Panc1 (cell line): ENCODE measurements at regions not wholly inside any gene's neighbourhood (a gene's known extent, or its start where the extent isn't known, plus 50 kb on each side); places are given as distances from the start of the nearest gene placed in this dataset.
"Not testable (repeated sequence)": the region's sequence is repeated elsewhere in the genome, so short reads cannot be mapped to it uniquely, and the experiment has no call there.

Experiments
- ATAC-seq: fragments of 200-7000 bp; cut with Tn5 transposase; 2 replicates; pipeline ENCODE4 v1.9.1; 2020; ENCODE audit warnings: mild to moderate bottlenecking, moderate library complexity
- BruUV-seq: library from RNA; stranded (reverse); fragments of 400-500 nt; replicated peaks from 2 replicates; lab custom pipeline; 2021; lab: Mats Ljungman, UMichigan
- CTCF ChIA-PET: fragments of 300-600 bp; sonication (Branson Sonifier 250); formaldehyde crosslinking; loops from one replicate; lab custom pipeline; 2022; ENCODE audit warnings: antibody characterized with exemption; lab: Charles Lee
- POLR2A ChIA-PET: fragments of 300-600 bp; sonication (Branson Sonifier 250); formaldehyde crosslinking; loops from one replicate; lab custom pipeline; 2022; ENCODE audit warnings: antibody characterized with exemption; lab: Charles Lee
- DNase-seq: peaks from one replicate; pipeline ENCODE4 v3.0.0-alpha.2; 2010; ENCODE audit warnings: low read depth, low spot score
- H3K27ac ChIP-seq: 2 replicates; pipeline ENCODE4 v1.5.1; 2011; ENCODE audit warnings: mild to moderate bottlenecking, low read length, inconsistent platforms
- H3K27me3 ChIP-seq: fragments of 200-500 bp; sonication (Bioruptor generic); 2 replicates; pipeline ENCODE4 v1.6.0; 2014; ENCODE audit warnings: low read length, inconsistent platforms; ENCODE audit not compliant: control insufficient read depth, insufficient read depth
- H3K36me3 ChIP-seq: fragments of 200-500 bp; sonication (Bioruptor generic); 2 replicates; pipeline ENCODE4 v1.5.1; 2014; ENCODE audit warnings: inconsistent platforms, mild to moderate bottlenecking, low read length, moderate library complexity; ENCODE audit not compliant: control insufficient read depth, insufficient read depth
- H3K4me1 ChIP-seq: 2 replicates; pipeline ENCODE4 v1.5.1; 2011; ENCODE audit warnings: inconsistent platforms, mild to moderate bottlenecking, low read length, moderate library complexity; ENCODE audit not compliant: control insufficient read depth, insufficient read depth
- H3K4me3 ChIP-seq, 2 experiments: 2 replicates each; pipeline ENCODE4 v1.5.1; 2011 to 2012; ENCODE audit warnings: low read depth in 2 of 2, low read length in 2 of 2, mild to moderate bottlenecking in 2 of 2, inconsistent platforms in 1 of 2, moderate library complexity in 1 of 2
- H3K9me3 ChIP-seq: fragments of 200-500 bp; sonication (Bioruptor generic); 2 replicates; pipeline ENCODE4 v1.5.1; 2014; ENCODE audit warnings: low read depth, mild to moderate bottlenecking, inconsistent platforms, low read length, moderate library complexity; ENCODE audit not compliant: control insufficient read depth, insufficient read depth
- POLR2AphosphoS5 ChIP-seq: IDR thresholded peaks from 2 replicates; pipeline ENCODE4 v1.6.1; 2012; ENCODE audit warnings: mild to moderate bottlenecking, low read depth, low read length, moderate library complexity
- SIN3A ChIP-seq: IDR thresholded peaks from 2 replicates; pipeline ENCODE4 v1.6.1; 2012; ENCODE audit warnings: low read depth, mild to moderate bottlenecking, low read length, moderate library complexity, borderline replicate concordance; ENCODE audit not compliant: insufficient read depth
- TCF7L2 ChIP-seq: IDR thresholded peaks from 2 replicates; pipeline ENCODE4 v1.6.1; 2011; ENCODE audit warnings: mild to moderate bottlenecking, low read depth, low read length, inconsistent platforms
- in situ Hi-C: cut with HindIII; loops from 2 replicates; pipeline ENCODE4 v1.10.0; 2016; ENCODE audit warnings: low sequenced_read_pairs, low pct_unique_long_range_greater_than_20kb
- intact Hi-C: fragments of 100-400 bp; cut with micrococcal nuclease; formaldehyde crosslinking; loops from one replicate; pipeline ENCODE4 v1.10.0; 2022; ENCODE audit not compliant: unreplicated experiment
- TF ChIP-seq, protein P1 (sequence below), 2 experiments: IDR thresholded peaks; 2 replicates each; pipeline ENCODE4 v1.6.1; 2011 to 2012; ENCODE audit warnings: low read depth in 2 of 2, control low read depth in 1 of 2, low read length in 1 of 2, mild to moderate bottlenecking in 1 of 2, moderate library complexity in 1 of 2; ENCODE audit not compliant: insufficient read depth in 1 of 2
- TF ChIP-seq, protein P2 (sequence below): fragments of 450-650 bp; IDR thresholded peaks from 2 replicates; pipeline ENCODE4 v1.5.1; 2017; ENCODE audit warnings: mild to moderate bottlenecking

DNA sequence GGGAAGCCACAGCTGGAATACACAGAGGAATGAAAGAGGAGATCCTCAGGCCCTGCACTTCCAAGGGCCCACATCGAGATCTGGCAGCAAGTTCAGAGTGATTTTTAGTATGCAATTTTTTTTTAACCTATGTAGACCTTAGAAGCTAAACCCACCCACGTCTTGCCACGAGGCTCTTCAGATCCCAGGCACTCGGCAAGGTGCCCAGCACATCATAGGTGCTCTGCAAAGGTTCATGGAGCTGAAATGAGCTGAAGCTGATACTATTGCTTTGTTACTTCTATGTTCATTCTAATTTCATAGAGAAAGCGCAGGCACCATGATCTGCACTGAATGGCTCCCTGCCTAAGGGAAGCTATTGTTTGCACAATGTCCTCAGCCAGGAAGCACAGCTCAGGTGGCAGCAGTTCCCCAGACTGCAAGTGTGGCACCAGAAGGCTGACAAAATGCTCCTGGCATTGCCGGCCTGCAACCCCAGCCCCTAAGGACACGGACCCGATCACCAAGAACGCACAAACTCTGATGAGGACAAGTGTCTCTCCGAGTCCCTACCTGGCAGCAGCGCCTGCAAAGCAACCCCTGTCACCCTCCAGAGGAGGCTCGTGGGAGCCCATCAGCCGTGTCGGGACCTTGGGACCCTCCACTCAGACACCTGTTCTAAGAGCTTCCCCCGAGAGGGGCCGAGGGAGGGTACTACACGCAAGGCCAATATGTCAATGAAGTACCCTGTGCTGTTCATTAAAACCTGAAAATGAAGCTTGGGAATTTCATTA lies 264.2 kb downstream of the NPHP4 start:
- in situ Hi-C loops (no loop called here), intact Hi-C loops (no loop called here)
- no peaks in the 10 kb centered on the region for H3K36me3 ChIP-seq
- no peaks in the 10 kb centered on the region for H3K9me3 ChIP-seq
- TF ChIP-seq SIN3A, result no peak
- TF ChIP-seq, protein P1, sequence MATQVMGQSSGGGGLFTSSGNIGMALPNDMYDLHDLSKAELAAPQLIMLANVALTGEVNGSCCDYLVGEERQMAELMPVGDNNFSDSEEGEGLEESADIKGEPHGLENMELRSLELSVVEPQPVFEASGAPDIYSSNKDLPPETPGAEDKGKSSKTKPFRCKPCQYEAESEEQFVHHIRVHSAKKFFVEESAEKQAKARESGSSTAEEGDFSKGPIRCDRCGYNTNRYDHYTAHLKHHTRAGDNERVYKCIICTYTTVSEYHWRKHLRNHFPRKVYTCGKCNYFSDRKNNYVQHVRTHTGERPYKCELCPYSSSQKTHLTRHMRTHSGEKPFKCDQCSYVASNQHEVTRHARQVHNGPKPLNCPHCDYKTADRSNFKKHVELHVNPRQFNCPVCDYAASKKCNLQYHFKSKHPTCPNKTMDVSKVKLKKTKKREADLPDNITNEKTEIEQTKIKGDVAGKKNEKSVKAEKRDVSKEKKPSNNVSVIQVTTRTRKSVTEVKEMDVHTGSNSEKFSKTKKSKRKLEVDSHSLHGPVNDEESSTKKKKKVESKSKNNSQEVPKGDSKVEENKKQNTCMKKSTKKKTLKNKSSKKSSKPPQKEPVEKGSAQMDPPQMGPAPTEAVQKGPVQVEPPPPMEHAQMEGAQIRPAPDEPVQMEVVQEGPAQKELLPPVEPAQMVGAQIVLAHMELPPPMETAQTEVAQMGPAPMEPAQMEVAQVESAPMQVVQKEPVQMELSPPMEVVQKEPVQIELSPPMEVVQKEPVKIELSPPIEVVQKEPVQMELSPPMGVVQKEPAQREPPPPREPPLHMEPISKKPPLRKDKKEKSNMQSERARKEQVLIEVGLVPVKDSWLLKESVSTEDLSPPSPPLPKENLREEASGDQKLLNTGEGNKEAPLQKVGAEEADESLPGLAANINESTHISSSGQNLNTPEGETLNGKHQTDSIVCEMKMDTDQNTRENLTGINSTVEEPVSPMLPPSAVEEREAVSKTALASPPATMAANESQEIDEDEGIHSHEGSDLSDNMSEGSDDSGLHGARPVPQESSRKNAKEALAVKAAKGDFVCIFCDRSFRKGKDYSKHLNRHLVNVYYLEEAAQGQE (IDR thresholded peaks at IDR 0.05; ENCODE audit: insufficient read depth in 1 of 2, low read depth in 2 of 2, low read length in 1 of 2), result no peak
- TF ChIP-seq POLR2AphosphoS5, result no peak
- no peak for TF ChIP-seq TCF7L2
- TF ChIP-seq, protein P2, sequence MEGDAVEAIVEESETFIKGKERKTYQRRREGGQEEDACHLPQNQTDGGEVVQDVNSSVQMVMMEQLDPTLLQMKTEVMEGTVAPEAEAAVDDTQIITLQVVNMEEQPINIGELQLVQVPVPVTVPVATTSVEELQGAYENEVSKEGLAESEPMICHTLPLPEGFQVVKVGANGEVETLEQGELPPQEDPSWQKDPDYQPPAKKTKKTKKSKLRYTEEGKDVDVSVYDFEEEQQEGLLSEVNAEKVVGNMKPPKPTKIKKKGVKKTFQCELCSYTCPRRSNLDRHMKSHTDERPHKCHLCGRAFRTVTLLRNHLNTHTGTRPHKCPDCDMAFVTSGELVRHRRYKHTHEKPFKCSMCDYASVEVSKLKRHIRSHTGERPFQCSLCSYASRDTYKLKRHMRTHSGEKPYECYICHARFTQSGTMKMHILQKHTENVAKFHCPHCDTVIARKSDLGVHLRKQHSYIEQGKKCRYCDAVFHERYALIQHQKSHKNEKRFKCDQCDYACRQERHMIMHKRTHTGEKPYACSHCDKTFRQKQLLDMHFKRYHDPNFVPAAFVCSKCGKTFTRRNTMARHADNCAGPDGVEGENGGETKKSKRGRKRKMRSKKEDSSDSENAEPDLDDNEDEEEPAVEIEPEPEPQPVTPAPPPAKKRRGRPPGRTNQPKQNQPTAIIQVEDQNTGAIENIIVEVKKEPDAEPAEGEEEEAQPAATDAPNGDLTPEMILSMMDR, result no peak
- ChIA-PET POLR2A (no interaction called here), CTCF (no interaction called here)
- no peaks in the 10 kb centered on the region for H3K4me1 ChIP-seq
- no peaks in the 10 kb centered on the region for H3K27me3 ChIP-seq
- BruUV-seq, result no TSS peak
- ATAC-seq (no peak), DNase-seq (no peak)
- H3K27ac ChIP-seq, result no peak overlapping the region
- no peak overlapping the region for H3K4me3 ChIP-seq

DNA sequence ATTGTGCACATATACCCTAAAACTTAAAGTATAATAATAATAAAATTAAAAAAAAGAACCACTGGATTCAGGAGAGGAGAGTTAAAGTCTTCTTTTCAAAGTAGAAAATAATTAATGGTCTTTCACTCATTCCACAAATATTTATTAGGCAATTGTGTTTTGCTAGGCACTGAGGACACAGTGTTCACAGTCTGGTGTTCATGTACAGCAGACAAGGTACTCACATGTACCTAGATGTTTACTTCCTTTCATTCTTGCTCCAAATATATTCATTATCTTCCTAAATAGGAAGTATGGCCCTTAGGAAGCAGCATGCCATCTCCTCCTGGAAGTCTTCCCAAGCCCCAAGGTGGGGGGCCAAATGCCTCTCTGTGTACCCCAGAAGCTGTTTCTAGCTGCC lies 265.0 kb downstream of the NPHP4 start:
- CTCF ChIA-PET, result no interaction called here
- Histone ChIP-seq H3K9me3 (no peaks in the 10 kb centered on the region), H3K4me3 (no peak overlapping the region), H3K36me3 (no peaks in the 10 kb centered on the region), H3K4me1 (no peaks in the 10 kb centered on the region), H3K27ac (no peak overlapping the region), H3K27me3 (no peaks in the 10 kb centered on the region)
- in situ Hi-C loops (no loop called here), intact Hi-C loops (no loop called here)
- DNase-seq (no peak), ATAC-seq (no peak)
- no TSS peak for BruUV-seq
- TF ChIP-seq POLR2AphosphoS5, result no peak
- TF ChIP-seq, protein P1 (IDR thresholded peaks at IDR 0.05; ENCODE audit: insufficient read depth in 1 of 2, low read depth in 2 of 2, low read length in 1 of 2), result no peak
- TF ChIP-seq, protein P2, result no peak
- POLR2A ChIA-PET, result no interaction called here

DNA sequence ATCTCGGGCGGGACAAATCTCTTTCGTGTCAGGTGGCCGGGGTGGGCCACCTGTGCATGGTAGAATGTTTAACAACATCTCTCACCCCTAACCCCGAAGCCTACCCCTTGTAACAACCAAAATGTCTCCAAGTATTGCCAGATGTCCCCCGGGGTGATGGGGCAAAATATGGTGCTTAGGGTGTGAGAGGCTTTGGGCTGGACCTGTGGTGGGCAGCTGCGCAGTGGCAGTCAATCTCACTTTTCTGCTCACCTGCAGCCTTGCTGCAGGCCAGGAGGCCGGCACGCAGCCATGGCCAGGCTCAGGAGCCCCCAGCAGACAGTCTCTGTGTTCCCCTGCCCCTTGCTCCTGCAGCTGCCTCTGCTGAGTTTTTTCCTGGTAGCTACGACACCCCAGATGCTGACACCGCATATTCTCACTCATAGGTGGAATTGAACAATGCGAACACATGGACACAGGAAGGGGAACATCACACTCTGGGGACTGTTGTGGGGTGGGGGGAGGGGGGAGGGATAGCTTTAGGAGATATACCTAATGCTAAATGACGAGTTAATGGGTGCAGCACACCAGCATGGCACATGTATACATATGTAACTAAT lies 265.5 kb downstream of the NPHP4 start:
- BruUV-seq, intact Hi-C loops, in situ Hi-C loops, H3K36me3 ChIP-seq, H3K27me3 ChIP-seq, H3K27ac ChIP-seq, POLR2A ChIA-PET, H3K4me3 ChIP-seq, ATAC-seq, H3K4me1 ChIP-seq, H3K9me3 ChIP-seq, CTCF ChIA-PET, DNase-seq: not testable (repeated sequence)
